Keratinocyte (primary cell): ENCODE measurements at regions not wholly inside any gene's neighbourhood (a gene's known extent, or its start where the extent isn't known, plus 50 kb on each side); places are given as distances from the start of the nearest gene placed in this dataset.

ENCODE experiments used
- CTCF ChIP-seq, 3 experiments: IDR thresholded peaks in 1 of 3; conservative IDR thresholded peaks in 1 of 3; optimal IDR thresholded peaks in 1 of 3; 2 replicates in 2 of 3; 3 replicates in 1 of 3; pipeline versions ENCODE3 to v1.5.1; 2011; ENCODE audit warnings: low read length in 3 of 3, mild to moderate bottlenecking in 3 of 3, moderate library complexity in 2 of 3, control low read depth in 1 of 3, inconsistent platforms in 1 of 3; ENCODE audit not compliant: insufficient read depth in 2 of 3; ENCODE audit errors: extremely low read depth in 1 of 3
- EZH2 ChIP-seq: IDR thresholded peaks from one replicate; pipeline ENCODE4 v1.6.1; 2012; ENCODE audit warnings: inconsistent platforms, mild to moderate bottlenecking, low read length, moderate library complexity

- TF ChIP-seq EZH2 (no peak), CTCF (optimal IDR thresholded peaks at IDR 0.05 in 1 of 3, IDR thresholded peaks at IDR 0.05 in 1 of 3, conservative IDR thresholded peaks at IDR 0.05 in 1 of 3; ENCODE audit: extremely low read depth in 1 of 3, insufficient read depth in 2 of 3, low read length in 3 of 3) (no peak)
Observed at GRCh38 chr1:82230667-82231066, 429.9 kb downstream of the ADGRL2 start.
